Neural cell (in vitro differentiated cells): ENCODE measurements at regions not wholly inside any gene's neighbourhood (a gene's known extent, or its start where the extent isn't known, plus 50 kb on each side); places are given as distances from the start of the nearest gene placed in this dataset.

Experiments
- H2AFZ ChIP-seq: fragments of 200-600, 300-800 bp; sonication (generic), shearing (Covaris generic); 2 replicates; pipeline ENCODE4 v1.6.0; 2014; ENCODE audit warnings: low read depth, mild to moderate bottlenecking, antibody characterized with exemption, low read length, moderate library complexity
- H3F3A ChIP-seq: fragments of 200-600 bp; shearing (Covaris generic); 2 replicates; pipeline ENCODE4 v1.6.1; 2016; ENCODE audit warnings: mild to moderate bottlenecking, moderate library complexity, mixed read lengths, antibody characterized with exemption, low read length; ENCODE audit not compliant: insufficient read depth, poor library complexity, severe bottlenecking
- H3K27ac ChIP-seq: fragments of 200-600, 300-800 bp; sonication (generic), shearing (Covaris generic); 2 replicates; pipeline ENCODE4 v1.5.1; 2014; ENCODE audit warnings: mild to moderate bottlenecking, low read length, moderate library complexity
- H3K27me3 ChIP-seq: fragments of 300-800, 200-600 bp; sonication (generic), shearing (Covaris generic); 2 replicates; pipeline ENCODE4 v1.6.0; 2014; ENCODE audit warnings: mild to moderate bottlenecking, low read depth, low read length, moderate library complexity; ENCODE audit not compliant: insufficient read depth
- H3K36me3 ChIP-seq: fragments of 300-800, 200-600 bp; sonication (generic), shearing (Covaris generic); 2 replicates; pipeline ENCODE4 v1.5.1; 2014; ENCODE audit warnings: mild to moderate bottlenecking, antibody characterized with exemption, low read length, moderate library complexity; ENCODE audit not compliant: insufficient read depth
- H3K4me2 ChIP-seq: fragments of 300-800, 200-600 bp; sonication (generic), shearing (Covaris generic); 2 replicates; pipeline ENCODE4 v1.6.0; 2014; ENCODE audit warnings: mild to moderate bottlenecking, low read length
- H3K4me3 ChIP-seq: fragments of 300-800, 200-600 bp; sonication (generic), shearing (Covaris generic); 2 replicates; pipeline ENCODE4 v1.5.1; 2014; ENCODE audit warnings: mild to moderate bottlenecking, low read length, moderate library complexity
- H3K79me2 ChIP-seq: fragments of 200-600 bp; shearing (Covaris generic); replicated peaks from 2 replicates; pipeline ENCODE4 v1.6.0; 2014; ENCODE audit warnings: mild to moderate bottlenecking, low read length, moderate library complexity; ENCODE audit not compliant: insufficient read depth
- H3K9ac ChIP-seq: fragments of 300-800, 200-600 bp; sonication (generic), shearing (Covaris generic); 2 replicates; pipeline ENCODE4 v1.6.1; 2016; ENCODE audit warnings: mild to moderate bottlenecking, low read length, mixed read lengths
- H3K9me2 ChIP-seq: fragments of 200-600 bp; shearing (Covaris generic); 2 replicates; pipeline ENCODE4 v1.6.1; 2016; ENCODE audit warnings: mild to moderate bottlenecking, low read length, mixed read lengths; ENCODE audit not compliant: insufficient read depth
- H3K9me3 ChIP-seq: fragments of 200-600, 300-800 bp; sonication (generic), shearing (Covaris generic); 2 replicates; pipeline ENCODE4 v1.6.1; 2016; ENCODE audit warnings: mild to moderate bottlenecking, mixed run types, low read length, moderate library complexity, mixed read lengths
- H4K20me1 ChIP-seq: fragments of 200-600 bp; shearing (Covaris generic); 2 replicates; pipeline ENCODE4 v1.6.1; 2016; ENCODE audit warnings: mild to moderate bottlenecking, mixed run types; ENCODE audit not compliant: insufficient read depth
- CTCF ChIP-seq: fragments of 450-650 bp; IDR thresholded peaks from 2 replicates; pipeline ENCODE4 v1.5.1; 2014; ENCODE audit warnings: antibody characterized with exemption, mild to moderate bottlenecking, moderate library complexity; ENCODE audit not compliant: poor library complexity, severe bottlenecking
- EP300 ChIP-seq: fragments of 450-650 bp; conservative IDR thresholded peaks from 2 replicates; pipeline ENCODE4 v1.6.1; 2014; ENCODE audit warnings: antibody characterized with exemption, mild to moderate bottlenecking, moderate library complexity; ENCODE audit not compliant: poor library complexity, severe bottlenecking
- EZH2 ChIP-seq: fragments of 200-600, 300-800 bp; shearing (Covaris generic), sonication (generic); IDR thresholded peaks from 2 replicates; pipeline ENCODE4 v1.6.1; 2014; ENCODE audit warnings: antibody characterized with exemption, low read length, borderline replicate concordance, mild to moderate bottlenecking; ENCODE audit not compliant: insufficient read depth, poor library complexity, severe bottlenecking
- MXI1 ChIP-seq: fragments of 450-650 bp; conservative IDR thresholded peaks from 2 replicates; pipeline ENCODE4 v1.6.1; 2014; ENCODE audit warnings: antibody characterized with exemption, mild to moderate bottlenecking; ENCODE audit not compliant: poor library complexity, severe bottlenecking
- POLR2AphosphoS5 ChIP-seq: IDR thresholded peaks from 2 replicates; pipeline ENCODE4 v1.6.1; 2012
- RAD21 ChIP-seq: fragments of 450-650 bp; conservative IDR thresholded peaks from 2 replicates; pipeline ENCODE4 v1.6.1; 2014; ENCODE audit warnings: antibody characterized with exemption, mild to moderate bottlenecking, moderate library complexity
- REST ChIP-seq: IDR thresholded peaks from 2 replicates; pipeline ENCODE4 v1.6.1; 2012; ENCODE audit warnings: borderline replicate concordance
- SMC3 ChIP-seq: fragments of 450-650 bp; conservative IDR thresholded peaks from 2 replicates; pipeline ENCODE4 v1.6.1; 2014; ENCODE audit warnings: antibody characterized with exemption, mild to moderate bottlenecking, moderate library complexity; ENCODE audit not compliant: poor library complexity
- TAF1 ChIP-seq: IDR thresholded peaks from 2 replicates; pipeline ENCODE4 v1.6.1; 2012; ENCODE audit warnings: low read depth

- TF ChIP-seq RAD21: no peak
- TF ChIP-seq MXI1: no peak
- no peak for TF ChIP-seq REST
- TF ChIP-seq EP300: no peak
- TF ChIP-seq POLR2AphosphoS5: no peak
- TF ChIP-seq EZH2: no peak
- TF ChIP-seq CTCF: no peak
- no peak for TF ChIP-seq TAF1
- TF ChIP-seq SMC3: no peak
- Histone ChIP-seq H3K4me3 (no peak overlapping the region), H3K27ac (no peak overlapping the region), H3K9ac (no peak overlapping the region), H2AFZ (no peak overlapping the region), H3K4me2 (no peak overlapping the region), H4K20me1 (no peaks in the 10 kb centered on the region), H3K36me3 (no peaks in the 10 kb centered on the region), H3K9me3 (no peaks in the 10 kb centered on the region), H3F3A (no peaks in the 10 kb centered on the region), H3K79me2 (no peaks in the 10 kb centered on the region), H3K9me2 (no peaks in the 10 kb centered on the region), H3K27me3 (no peaks in the 10 kb centered on the region)
Measured at GRCh38 chr10:42969909-42970308, 107.0 kb upstream of the RET start.

- Histone ChIP-seq H3K79me2 (no peaks in the 10 kb centered on the region), H3K27ac (no peak overlapping the region), H3K36me3 (no peaks in the 10 kb centered on the region), H4K20me1 (no peaks in the 10 kb centered on the region), H3F3A (no peaks in the 10 kb centered on the region), H3K27me3 (no peaks in the 10 kb centered on the region), H3K4me2 (no peak overlapping the region), H2AFZ (no peak overlapping the region), H3K4me3 (no peak overlapping the region), H3K9me2 (no peaks in the 10 kb centered on the region), H3K9ac (no peak overlapping the region), H3K9me3 (no peaks in the 10 kb centered on the region)
- TF ChIP-seq SMC3 (no peak), RAD21 (no peak), REST (no peak), EP300 (no peak), MXI1 (no peak), CTCF (no peak), POLR2AphosphoS5 (no peak), TAF1 (no peak), EZH2 (no peak)
Measured at GRCh38 chr10:42970451-42971250, 106.2 kb upstream of the RET start.
